Mesothelial cell of epicardium (in vitro differentiated cells): ENCODE measurements at regions not wholly inside any gene's neighbourhood (a gene's known extent, or its start where the extent isn't known, plus 50 kb on each side); places are given as distances from the start of the nearest gene placed in this dataset.
"Not testable (repeated sequence)": the region's sequence is repeated elsewhere in the genome, so short reads cannot be mapped to it uniquely, and the experiment has no call there.

Experiments
- DNase-seq, 2 experiments: peaks; one replicate each; pipeline ENCODE4 v3.0.0; 2021; ENCODE audit warnings: low spot score in 2 of 2; ENCODE audit not compliant: unreplicated experiment in 2 of 2
- H3K27ac Mint-ChIP-seq: 2 replicates; pipeline ENCODE4 v1.8.0; 2021; ENCODE audit warnings: mixed read lengths
- H3K27me3 Mint-ChIP-seq: 2 replicates; pipeline ENCODE4 v1.8.0; 2021; ENCODE audit warnings: low read depth, mixed read lengths
- H3K36me3 Mint-ChIP-seq: 2 replicates; pipeline ENCODE4 v1.8.0; 2021; ENCODE audit warnings: mixed read lengths
- H3K4me1 Mint-ChIP-seq: 2 replicates; pipeline ENCODE4 v1.8.0; 2021; ENCODE audit warnings: mixed read lengths
- H3K4me3 Mint-ChIP-seq: 2 replicates; pipeline ENCODE4 v1.8.0; 2021; ENCODE audit warnings: mild to moderate bottlenecking, moderate library complexity, mixed read lengths
- H3K9me3 Mint-ChIP-seq: 2 replicates; pipeline ENCODE4 v1.8.0; 2021; ENCODE audit warnings: mixed read lengths
- TF ChIP-seq, protein P1 (sequence below): fragments of 200-600 bp; sonication (generic); IDR thresholded peaks from one replicate; pipeline ENCODE4 v1.5.0; 2021; ENCODE audit warnings: antibody characterized with exemption; ENCODE audit not compliant: unreplicated experiment

- TF ChIP-seq, protein P1, sequence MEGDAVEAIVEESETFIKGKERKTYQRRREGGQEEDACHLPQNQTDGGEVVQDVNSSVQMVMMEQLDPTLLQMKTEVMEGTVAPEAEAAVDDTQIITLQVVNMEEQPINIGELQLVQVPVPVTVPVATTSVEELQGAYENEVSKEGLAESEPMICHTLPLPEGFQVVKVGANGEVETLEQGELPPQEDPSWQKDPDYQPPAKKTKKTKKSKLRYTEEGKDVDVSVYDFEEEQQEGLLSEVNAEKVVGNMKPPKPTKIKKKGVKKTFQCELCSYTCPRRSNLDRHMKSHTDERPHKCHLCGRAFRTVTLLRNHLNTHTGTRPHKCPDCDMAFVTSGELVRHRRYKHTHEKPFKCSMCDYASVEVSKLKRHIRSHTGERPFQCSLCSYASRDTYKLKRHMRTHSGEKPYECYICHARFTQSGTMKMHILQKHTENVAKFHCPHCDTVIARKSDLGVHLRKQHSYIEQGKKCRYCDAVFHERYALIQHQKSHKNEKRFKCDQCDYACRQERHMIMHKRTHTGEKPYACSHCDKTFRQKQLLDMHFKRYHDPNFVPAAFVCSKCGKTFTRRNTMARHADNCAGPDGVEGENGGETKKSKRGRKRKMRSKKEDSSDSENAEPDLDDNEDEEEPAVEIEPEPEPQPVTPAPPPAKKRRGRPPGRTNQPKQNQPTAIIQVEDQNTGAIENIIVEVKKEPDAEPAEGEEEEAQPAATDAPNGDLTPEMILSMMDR, result no peak
- H3K9me3 Mint-ChIP-seq, result peaks cover under 1% of the 10 kb centered on the region
- H3K27me3 Mint-ChIP-seq, result no peaks in the 10 kb centered on the region
- H3K27ac Mint-ChIP-seq, result no peak overlapping the region
- no peaks in the 10 kb centered on the region for H3K4me1 Mint-ChIP-seq
- DNase-seq, result no peak
- no peak overlapping the region for H3K4me3 Mint-ChIP-seq
- no peaks in the 10 kb centered on the region for H3K36me3 Mint-ChIP-seq
These were observed 700.5 kb downstream of the KHDRBS2 start for GRCh38 chr6:61585504-61585903.

DNA sequence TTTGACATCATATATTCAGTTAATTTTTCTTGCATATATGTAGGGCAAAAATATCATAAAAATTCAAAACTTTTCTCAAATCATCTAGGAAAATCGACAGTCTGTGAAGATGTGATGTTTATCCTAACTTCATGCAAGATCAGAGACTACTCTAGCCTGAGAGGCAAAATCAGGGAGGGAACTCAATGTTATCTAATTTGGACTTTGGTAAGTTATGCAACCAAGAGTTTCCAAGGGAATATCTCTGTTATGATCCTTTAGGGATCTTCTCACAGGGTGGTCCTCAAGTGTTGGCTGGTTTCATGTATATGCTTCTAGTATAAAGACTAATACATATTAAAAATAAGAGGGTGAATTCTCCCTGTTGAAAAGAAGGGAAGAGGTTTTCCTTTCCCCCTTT lies 723.9 kb downstream of the KHDRBS2 start:
- H3K4me3 Mint-ChIP-seq, result no peak overlapping the region
- H3K4me1 Mint-ChIP-seq, result no peaks in the 10 kb centered on the region
- H3K36me3 Mint-ChIP-seq, result no peaks in the 10 kb centered on the region
- H3K27ac Mint-ChIP-seq, result no peak overlapping the region
- no peak for DNase-seq
- TF ChIP-seq, protein P1, result no peak
- no peaks in the 10 kb centered on the region for H3K27me3 Mint-ChIP-seq
- H3K9me3 Mint-ChIP-seq, result peaks cover 82% of the 10 kb centered on the region

GRCh38 chr6:61558796-61559195 lies 727.2 kb downstream of the KHDRBS2 start:
- DNase-seq, result no peak
- no peaks in the 10 kb centered on the region for H3K36me3 Mint-ChIP-seq
- TF ChIP-seq, protein P1, result no peak
- peaks cover 80% of the 10 kb centered on the region for H3K9me3 Mint-ChIP-seq
- no peaks in the 10 kb centered on the region for H3K4me1 Mint-ChIP-seq
- no peaks in the 10 kb centered on the region for H3K27me3 Mint-ChIP-seq
- no peak overlapping the region for H3K27ac Mint-ChIP-seq
- H3K4me3 Mint-ChIP-seq, result no peak overlapping the region

- no peaks in the 10 kb centered on the region for H3K27me3 Mint-ChIP-seq
- no peaks in the 10 kb centered on the region for H3K36me3 Mint-ChIP-seq
- no peak overlapping the region for H3K4me3 Mint-ChIP-seq
- no peaks in the 10 kb centered on the region for H3K4me1 Mint-ChIP-seq
- TF ChIP-seq, protein P1, result no peak
- no peak for DNase-seq
- no peak overlapping the region for H3K27ac Mint-ChIP-seq
- H3K9me3 Mint-ChIP-seq, result peaks cover 77% of the 10 kb centered on the region
These were observed 730.0 kb downstream of the KHDRBS2 start for GRCh38 chr6:61555993-61556392.

DNA sequence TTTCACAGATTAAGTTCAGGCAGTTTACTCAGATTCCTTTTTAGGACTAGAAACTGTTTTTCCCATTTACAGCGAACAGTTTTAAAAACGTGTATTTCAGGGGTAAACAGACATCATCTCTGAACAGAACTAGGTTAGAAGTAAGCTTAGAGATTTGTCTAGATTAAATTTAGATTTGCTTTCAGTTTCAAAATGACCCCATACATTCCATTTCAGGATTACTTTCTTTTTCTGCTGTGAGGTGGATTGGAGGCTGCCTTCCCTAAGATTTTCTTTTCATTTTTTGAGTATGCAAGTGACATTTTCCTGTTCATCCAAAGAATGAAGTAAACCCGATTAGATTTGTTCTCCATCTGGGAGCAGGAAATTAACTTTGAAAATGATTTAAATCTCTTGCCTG lies 747.2 kb downstream of the KHDRBS2 start:
- no peak overlapping the region for H3K4me3 Mint-ChIP-seq
- no peak for DNase-seq
- peak overlapping the region; percentile 31 for H3K27ac Mint-ChIP-seq
- TF ChIP-seq, protein P1, result no peak
- peaks cover 69% of the 10 kb centered on the region for H3K9me3 Mint-ChIP-seq
- H3K4me1 Mint-ChIP-seq, result no peaks in the 10 kb centered on the region
- no peaks in the 10 kb centered on the region for H3K36me3 Mint-ChIP-seq
- H3K27me3 Mint-ChIP-seq, result no peaks in the 10 kb centered on the region

GRCh38 chr6:61532749-61533148 lies 753.3 kb downstream of the KHDRBS2 start:
- not testable (repeated sequence) for DNase-seq, H3K27ac Mint-ChIP-seq, H3K4me3 Mint-ChIP-seq, H3K4me1 Mint-ChIP-seq, H3K36me3 Mint-ChIP-seq, H3K27me3 Mint-ChIP-seq
- H3K9me3 Mint-ChIP-seq, result peaks cover 79% of the 10 kb centered on the region
